HepG2 (cell line): ENCODE measurements at regions not wholly inside any gene's neighbourhood (a gene's known extent, or its start where the extent isn't known, plus 50 kb on each side); places are given as distances from the start of the nearest gene placed in this dataset.
A peak's percentile ranks its signal among the peaks of the same experiment; 100 is the strongest.

Source experiments
- ARID2 ChIP-seq: sonication (generic); formaldehyde crosslinking; IDR thresholded peaks from 2 replicates; pipeline ENCODE4 v1.8.1; 2022; ENCODE audit warnings: mild to moderate bottlenecking, missing genetic modification reagents, borderline replicate concordance
- BCL6 ChIP-seq: IDR thresholded peaks from 2 replicates; pipeline ENCODE4 v1.6.1; 2016; ENCODE audit warnings: missing genetic modification reagents, missing compliant biosample characterization
- HMG20A ChIP-seq: IDR thresholded peaks from 2 replicates; pipeline ENCODE4 v1.6.1; 2016; ENCODE audit warnings: borderline replicate concordance
- MLLT10 ChIP-seq: sonication (generic); formaldehyde crosslinking; IDR thresholded peaks from 2 replicates; pipeline ENCODE4 v1.4.0; 2020; ENCODE audit warnings: missing genetic modification reagents
- NR2F6 ChIP-seq, 2 experiments: IDR thresholded peaks; 2 replicates each; pipeline ENCODE4 v1.6.1; 2016; ENCODE audit warnings: antibody characterized with exemption in 1 of 2, mild to moderate bottlenecking in 1 of 2
- PHF20 ChIP-seq: sonication (generic); formaldehyde crosslinking; IDR thresholded peaks from 2 replicates; pipeline ENCODE4 v1.5.0; 2020; ENCODE audit warnings: mild to moderate bottlenecking, missing genetic modification reagents
- RXRB ChIP-seq: IDR thresholded peaks from 2 replicates; pipeline ENCODE4 v1.6.1; 2016; ENCODE audit warnings: borderline replicate concordance, missing genetic modification reagents, missing compliant biosample characterization
- SALL1 ChIP-seq: sonication (generic); formaldehyde crosslinking; IDR thresholded peaks from 2 replicates; pipeline ENCODE4 v1.8.0; 2022; ENCODE audit warnings: mild to moderate bottlenecking, missing genetic modification reagents
- SNAI1 ChIP-seq: sonication (generic); formaldehyde crosslinking; IDR thresholded peaks from 2 replicates; pipeline ENCODE4 v1.5.0; 2020; ENCODE audit warnings: mild to moderate bottlenecking, missing genetic modification reagents, borderline replicate concordance
- TEAD2 ChIP-seq: sonication (generic); formaldehyde crosslinking; IDR thresholded peaks from 2 replicates; pipeline ENCODE4 v1.9.0; 2021; ENCODE audit warnings: missing genetic modification reagents
- ZEB1 ChIP-seq: IDR thresholded peaks from 2 replicates; pipeline ENCODE4 v1.6.1; 2012; ENCODE audit warnings: mild to moderate bottlenecking, low read depth, inconsistent platforms; ENCODE audit not compliant: insufficient replicate concordance
- ZMYM4 ChIP-seq: sonication (generic); formaldehyde crosslinking; IDR thresholded peaks from 2 replicates; pipeline ENCODE4 v1.8.1; 2023; ENCODE audit warnings: mild to moderate bottlenecking, missing genetic modification reagents
- ZNF530 ChIP-seq: sonication (generic); formaldehyde crosslinking; IDR thresholded peaks from 2 replicates; pipeline ENCODE4 v1.5.0; 2020; ENCODE audit warnings: low read depth, mild to moderate bottlenecking, missing genetic modification reagents
- ZNF564 ChIP-seq: sonication (generic); formaldehyde crosslinking; IDR thresholded peaks from 2 replicates; pipeline ENCODE4 v1.8.1; 2023; ENCODE audit warnings: mild to moderate bottlenecking, missing genetic modification reagents
- ZNF598 ChIP-seq: sonication (generic); formaldehyde crosslinking; IDR thresholded peaks from 2 replicates; pipeline ENCODE4 v1.5.1; 2020; ENCODE audit warnings: mild to moderate bottlenecking, missing genetic modification reagents, borderline replicate concordance
- ZSCAN29 ChIP-seq: sonication (generic); formaldehyde crosslinking; conservative IDR thresholded peaks from 2 replicates; pipeline ENCODE4 v1.4.0; 2020; ENCODE audit warnings: mild to moderate bottlenecking, missing genetic modification reagents
- TF ChIP-seq, protein P1 (sequence below): sonication (generic); formaldehyde crosslinking; IDR thresholded peaks from 2 replicates; pipeline ENCODE4 v1.4.0; 2020; ENCODE audit warnings: missing genetic modification reagents
- TF ChIP-seq, protein P2 (sequence below): sonication (generic); formaldehyde crosslinking; IDR thresholded peaks from 2 replicates; pipeline ENCODE4 v1.4.0; 2020; ENCODE audit warnings: missing genetic modification reagents
- TF ChIP-seq, protein P3 (sequence below): sonication (generic); formaldehyde crosslinking; IDR thresholded peaks from 2 replicates; pipeline ENCODE4 v1.5.1; 2020; ENCODE audit warnings: mild to moderate bottlenecking, missing genetic modification reagents, moderate library complexity

DNA sequence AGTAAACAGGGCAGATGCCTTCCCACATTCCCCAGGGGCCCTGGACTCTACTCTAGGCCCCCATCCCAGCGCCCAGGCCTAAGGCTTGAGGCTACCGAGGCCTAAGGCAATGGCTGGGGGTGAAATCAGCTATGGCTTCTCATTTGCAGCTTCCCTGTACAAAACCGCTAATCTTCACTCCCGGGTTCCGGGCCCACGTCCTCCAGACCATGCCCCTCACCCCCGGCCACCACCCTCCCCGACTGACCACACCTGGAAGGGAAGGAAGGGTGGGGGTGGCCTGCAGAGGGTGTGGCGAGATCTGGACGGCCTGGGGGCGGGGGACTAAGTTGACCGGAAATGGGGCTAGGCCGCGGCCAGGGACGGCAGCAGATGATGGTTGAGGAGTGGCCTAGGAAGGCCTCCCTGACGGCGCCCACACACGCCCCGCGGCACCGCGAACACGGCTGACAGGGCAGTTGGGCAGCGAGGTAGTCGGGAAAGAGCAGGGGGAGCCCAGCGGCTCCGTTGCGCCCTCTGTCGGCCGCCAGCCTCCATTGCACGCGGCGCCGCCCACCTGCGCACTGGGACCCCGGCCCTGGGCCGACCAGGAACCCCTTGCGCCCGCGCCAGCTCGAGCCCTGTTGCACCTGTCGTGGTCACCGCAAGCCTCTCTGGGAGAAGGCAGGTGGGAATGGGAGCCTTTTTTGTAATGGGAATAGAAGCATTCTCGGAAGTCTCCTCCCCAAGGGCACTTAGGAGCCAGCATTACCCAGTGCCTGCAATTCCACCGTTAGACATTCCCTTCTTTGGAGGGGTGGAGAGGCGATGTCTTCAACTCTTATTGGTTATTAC, 95.9 kb upstream of the CALM2 start (continued):
- TF ChIP-seq BCL6 (CRISPR knock-in tag) (0 out of 2 replicates have a peak, but pooled peaks have one; percentile 34), ZSCAN29 (CRISPR knock-in tag) (peak; percentile 90; the same call in 1 of the 2 replicates), ZNF530 (0 out of 2 replicates have a peak, but pooled peaks have one; percentile 23), ZNF598 (CRISPR knock-in tag) (peak; percentile 70; the same call in 1 of the 2 replicates), PHF20 (CRISPR knock-in tag) (peak; percentile 58), ZEB1 (peak; percentile 89), ARID2 (peak; percentile 74; the same call in 1 of the 2 replicates), TEAD2 (CRISPR knock-in tag) (no peak), NR2F6 (IDR thresholded peaks at IDR 0.05) (no peak), NR2F6 (CRISPR knock-in tag; IDR thresholded peaks at IDR 0.05) (peak; percentile 53; the same call in 1 of the 2 replicates), RXRB (CRISPR knock-in tag) (peak; percentile 25; the same call in 1 of the 2 replicates), ZNF564 (0 out of 2 replicates have a peak, but pooled peaks have one; percentile 36), HMG20A (CRISPR knock-in tag) (peak; percentile 26; the same call in 1 of the 2 replicates), ZMYM4 (CRISPR knock-in tag) (peak; percentile 74), SNAI1 (0 out of 2 replicates have a peak, but pooled peaks have one; percentile 72), SALL1 (CRISPR knock-in tag) (peak; percentile 82), MLLT10 (CRISPR knock-in tag) (no peak)
- TF ChIP-seq, protein P1, sequence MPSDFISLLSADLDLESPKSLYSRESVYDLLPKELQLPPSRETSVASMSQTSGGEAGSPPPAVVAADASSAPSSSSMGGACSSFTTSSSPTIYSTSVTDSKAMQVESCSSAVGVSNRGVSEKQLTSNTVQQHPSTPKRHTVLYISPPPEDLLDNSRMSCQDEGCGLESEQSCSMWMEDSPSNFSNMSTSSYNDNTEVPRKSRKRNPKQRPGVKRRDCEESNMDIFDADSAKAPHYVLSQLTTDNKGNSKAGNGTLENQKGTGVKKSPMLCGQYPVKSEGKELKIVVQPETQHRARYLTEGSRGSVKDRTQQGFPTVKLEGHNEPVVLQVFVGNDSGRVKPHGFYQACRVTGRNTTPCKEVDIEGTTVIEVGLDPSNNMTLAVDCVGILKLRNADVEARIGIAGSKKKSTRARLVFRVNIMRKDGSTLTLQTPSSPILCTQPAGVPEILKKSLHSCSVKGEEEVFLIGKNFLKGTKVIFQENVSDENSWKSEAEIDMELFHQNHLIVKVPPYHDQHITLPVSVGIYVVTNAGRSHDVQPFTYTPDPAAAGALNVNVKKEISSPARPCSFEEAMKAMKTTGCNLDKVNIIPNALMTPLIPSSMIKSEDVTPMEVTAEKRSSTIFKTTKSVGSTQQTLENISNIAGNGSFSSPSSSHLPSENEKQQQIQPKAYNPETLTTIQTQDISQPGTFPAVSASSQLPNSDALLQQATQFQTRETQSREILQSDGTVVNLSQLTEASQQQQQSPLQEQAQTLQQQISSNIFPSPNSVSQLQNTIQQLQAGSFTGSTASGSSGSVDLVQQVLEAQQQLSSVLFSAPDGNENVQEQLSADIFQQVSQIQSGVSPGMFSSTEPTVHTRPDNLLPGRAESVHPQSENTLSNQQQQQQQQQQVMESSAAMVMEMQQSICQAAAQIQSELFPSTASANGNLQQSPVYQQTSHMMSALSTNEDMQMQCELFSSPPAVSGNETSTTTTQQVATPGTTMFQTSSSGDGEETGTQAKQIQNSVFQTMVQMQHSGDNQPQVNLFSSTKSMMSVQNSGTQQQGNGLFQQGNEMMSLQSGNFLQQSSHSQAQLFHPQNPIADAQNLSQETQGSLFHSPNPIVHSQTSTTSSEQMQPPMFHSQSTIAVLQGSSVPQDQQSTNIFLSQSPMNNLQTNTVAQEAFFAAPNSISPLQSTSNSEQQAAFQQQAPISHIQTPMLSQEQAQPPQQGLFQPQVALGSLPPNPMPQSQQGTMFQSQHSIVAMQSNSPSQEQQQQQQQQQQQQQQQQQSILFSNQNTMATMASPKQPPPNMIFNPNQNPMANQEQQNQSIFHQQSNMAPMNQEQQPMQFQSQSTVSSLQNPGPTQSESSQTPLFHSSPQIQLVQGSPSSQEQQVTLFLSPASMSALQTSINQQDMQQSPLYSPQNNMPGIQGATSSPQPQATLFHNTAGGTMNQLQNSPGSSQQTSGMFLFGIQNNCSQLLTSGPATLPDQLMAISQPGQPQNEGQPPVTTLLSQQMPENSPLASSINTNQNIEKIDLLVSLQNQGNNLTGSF (CRISPR knock-in tag), result no peak
- TF ChIP-seq, protein P2, sequence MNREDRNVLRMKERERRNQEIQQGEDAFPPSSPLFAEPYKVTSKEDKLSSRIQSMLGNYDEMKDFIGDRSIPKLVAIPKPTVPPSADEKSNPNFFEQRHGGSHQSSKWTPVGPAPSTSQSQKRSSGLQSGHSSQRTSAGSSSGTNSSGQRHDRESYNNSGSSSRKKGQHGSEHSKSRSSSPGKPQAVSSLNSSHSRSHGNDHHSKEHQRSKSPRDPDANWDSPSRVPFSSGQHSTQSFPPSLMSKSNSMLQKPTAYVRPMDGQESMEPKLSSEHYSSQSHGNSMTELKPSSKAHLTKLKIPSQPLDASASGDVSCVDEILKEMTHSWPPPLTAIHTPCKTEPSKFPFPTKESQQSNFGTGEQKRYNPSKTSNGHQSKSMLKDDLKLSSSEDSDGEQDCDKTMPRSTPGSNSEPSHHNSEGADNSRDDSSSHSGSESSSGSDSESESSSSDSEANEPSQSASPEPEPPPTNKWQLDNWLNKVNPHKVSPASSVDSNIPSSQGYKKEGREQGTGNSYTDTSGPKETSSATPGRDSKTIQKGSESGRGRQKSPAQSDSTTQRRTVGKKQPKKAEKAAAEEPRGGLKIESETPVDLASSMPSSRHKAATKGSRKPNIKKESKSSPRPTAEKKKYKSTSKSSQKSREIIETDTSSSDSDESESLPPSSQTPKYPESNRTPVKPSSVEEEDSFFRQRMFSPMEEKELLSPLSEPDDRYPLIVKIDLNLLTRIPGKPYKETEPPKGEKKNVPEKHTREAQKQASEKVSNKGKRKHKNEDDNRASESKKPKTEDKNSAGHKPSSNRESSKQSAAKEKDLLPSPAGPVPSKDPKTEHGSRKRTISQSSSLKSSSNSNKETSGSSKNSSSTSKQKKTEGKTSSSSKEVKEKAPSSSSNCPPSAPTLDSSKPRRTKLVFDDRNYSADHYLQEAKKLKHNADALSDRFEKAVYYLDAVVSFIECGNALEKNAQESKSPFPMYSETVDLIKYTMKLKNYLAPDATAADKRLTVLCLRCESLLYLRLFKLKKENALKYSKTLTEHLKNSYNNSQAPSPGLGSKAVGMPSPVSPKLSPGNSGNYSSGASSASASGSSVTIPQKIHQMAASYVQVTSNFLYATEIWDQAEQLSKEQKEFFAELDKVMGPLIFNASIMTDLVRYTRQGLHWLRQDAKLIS, result peak; percentile 84
- TF ChIP-seq, protein P3, sequence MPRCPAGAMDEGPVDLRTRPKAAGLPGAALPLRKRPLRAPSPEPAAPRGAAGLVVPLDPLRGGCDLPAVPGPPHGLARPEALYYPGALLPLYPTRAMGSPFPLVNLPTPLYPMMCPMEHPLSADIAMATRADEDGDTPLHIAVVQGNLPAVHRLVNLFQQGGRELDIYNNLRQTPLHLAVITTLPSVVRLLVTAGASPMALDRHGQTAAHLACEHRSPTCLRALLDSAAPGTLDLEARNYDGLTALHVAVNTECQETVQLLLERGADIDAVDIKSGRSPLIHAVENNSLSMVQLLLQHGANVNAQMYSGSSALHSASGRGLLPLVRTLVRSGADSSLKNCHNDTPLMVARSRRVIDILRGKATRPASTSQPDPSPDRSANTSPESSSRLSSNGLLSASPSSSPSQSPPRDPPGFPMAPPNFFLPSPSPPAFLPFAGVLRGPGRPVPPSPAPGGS (CRISPR knock-in tag), result 0 out of 2 replicates have a peak, but pooled peaks have one; percentile 67
